Right atrium auricular region (tissue), 2 donors: ENCODE measurements at regions not wholly inside any gene's neighbourhood (a gene's known extent, or its start where the extent isn't known, plus 50 kb on each side); places are given as distances from the start of the nearest gene placed in this dataset.

Experiments
- DNase-seq: peaks from one replicate; pipeline ENCODE4 v3.0.0-alpha.2; 2019; ENCODE audit warnings: low spot score
- H3K27ac ChIP-seq, 2 donors: fragments of 200-600 bp; sonication (generic); 1 replicate in 1 of 2; 2 replicates in 1 of 2; pipeline ENCODE4 v1.5.1; 2016 to 2019
- H3K27me3 ChIP-seq, 2 donors: fragments of 200-600 bp; sonication (generic); one replicate each; pipeline versions ENCODE4 v1.5.1 to v1.6.0; 2017 to 2019
- H3K36me3 ChIP-seq: fragments of 200-600 bp; sonication (generic); one replicate; pipeline ENCODE4 v1.5.1; 2016
- H3K4me1 ChIP-seq, 2 donors: fragments of 200-600 bp; sonication (generic); one replicate each; pipeline versions ENCODE4 v1.5.1 to v1.6.0; 2017 to 2019
- H3K4me3 ChIP-seq, 2 donors: fragments of 200-600 bp; sonication (generic); 1 replicate in 1 of 2; 2 replicates in 1 of 2; pipeline ENCODE4 v1.5.1; 2017 to 2019; ENCODE audit warnings: mild to moderate bottlenecking in 1 of 2, moderate library complexity in 1 of 2
- H3K9me3 ChIP-seq, 2 donors: fragments of 200-600 bp; sonication (generic); one replicate each; pipeline ENCODE4 v1.5.1; 2019
- TF ChIP-seq, protein P1 (sequence below), 2 donors: fragments of 200-600 bp; sonication (generic); IDR thresholded peaks; one replicate each; pipeline ENCODE4 v1.5.1; 2019; ENCODE audit warnings: antibody characterized with exemption in 2 of 2

DNA sequence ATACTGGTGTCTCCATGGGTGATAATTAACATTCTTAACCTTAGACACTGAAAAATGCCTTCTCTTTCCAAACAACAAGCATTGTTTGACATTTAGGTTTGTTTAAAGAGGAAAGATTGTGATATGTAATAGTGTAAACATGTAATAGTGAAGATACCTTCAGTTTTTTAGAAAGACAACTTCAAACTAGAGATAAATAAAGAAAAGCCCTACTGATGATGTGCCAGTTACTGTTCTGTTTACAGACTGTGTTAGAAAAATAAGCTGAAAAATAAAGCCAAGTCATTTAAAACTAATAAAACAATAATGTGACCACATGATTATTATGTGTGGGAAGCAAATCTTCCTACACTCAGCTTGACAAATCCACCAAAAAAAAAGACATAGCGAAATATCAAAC lies 2035.3 kb upstream of the TENM3 start:
- no peak for DNase-seq
- Histone ChIP-seq H3K27ac (no peak overlapping the region), H3K4me1 (no peaks in the 10 kb centered on the region), H3K36me3 (no peaks in the 10 kb centered on the region), H3K27me3 (no peaks in the 10 kb centered on the region), H3K9me3 (no peaks in the 10 kb centered on the region), H3K4me3 (no peak overlapping the region)
- TF ChIP-seq, protein P1, sequence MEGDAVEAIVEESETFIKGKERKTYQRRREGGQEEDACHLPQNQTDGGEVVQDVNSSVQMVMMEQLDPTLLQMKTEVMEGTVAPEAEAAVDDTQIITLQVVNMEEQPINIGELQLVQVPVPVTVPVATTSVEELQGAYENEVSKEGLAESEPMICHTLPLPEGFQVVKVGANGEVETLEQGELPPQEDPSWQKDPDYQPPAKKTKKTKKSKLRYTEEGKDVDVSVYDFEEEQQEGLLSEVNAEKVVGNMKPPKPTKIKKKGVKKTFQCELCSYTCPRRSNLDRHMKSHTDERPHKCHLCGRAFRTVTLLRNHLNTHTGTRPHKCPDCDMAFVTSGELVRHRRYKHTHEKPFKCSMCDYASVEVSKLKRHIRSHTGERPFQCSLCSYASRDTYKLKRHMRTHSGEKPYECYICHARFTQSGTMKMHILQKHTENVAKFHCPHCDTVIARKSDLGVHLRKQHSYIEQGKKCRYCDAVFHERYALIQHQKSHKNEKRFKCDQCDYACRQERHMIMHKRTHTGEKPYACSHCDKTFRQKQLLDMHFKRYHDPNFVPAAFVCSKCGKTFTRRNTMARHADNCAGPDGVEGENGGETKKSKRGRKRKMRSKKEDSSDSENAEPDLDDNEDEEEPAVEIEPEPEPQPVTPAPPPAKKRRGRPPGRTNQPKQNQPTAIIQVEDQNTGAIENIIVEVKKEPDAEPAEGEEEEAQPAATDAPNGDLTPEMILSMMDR (IDR thresholded peaks at IDR 0.05): no peak

DNA sequence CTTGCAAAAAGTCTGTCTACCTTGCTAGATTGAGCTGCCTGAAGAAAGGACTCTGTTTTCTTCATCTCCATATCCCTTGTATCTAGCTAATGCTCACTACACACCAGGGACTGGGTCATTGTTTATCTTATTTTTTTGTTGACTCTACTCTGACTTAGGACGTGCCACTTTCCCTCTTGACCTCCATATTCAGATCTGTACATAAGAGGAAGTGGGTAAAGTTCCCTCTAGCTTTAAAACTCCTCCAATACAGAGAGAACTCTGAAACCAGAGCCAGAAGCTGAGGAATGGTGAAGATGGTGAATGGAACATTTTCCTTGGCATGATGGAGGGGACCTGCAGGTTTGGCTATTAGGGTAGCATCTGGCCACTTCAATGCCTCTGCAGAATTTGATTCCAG lies 2026.1 kb upstream of the TENM3 start:
- H3K9me3 ChIP-seq: no peaks in the 10 kb centered on the region
- H3K36me3 ChIP-seq: no peaks in the 10 kb centered on the region
- H3K27ac ChIP-seq: no peak overlapping the region
- TF ChIP-seq, protein P1 (IDR thresholded peaks at IDR 0.05): no peak
- no peak for DNase-seq
- H3K4me3 ChIP-seq: no peak overlapping the region
- no peaks in the 10 kb centered on the region for H3K4me1 ChIP-seq
- no peaks in the 10 kb centered on the region for H3K27me3 ChIP-seq

DNA sequence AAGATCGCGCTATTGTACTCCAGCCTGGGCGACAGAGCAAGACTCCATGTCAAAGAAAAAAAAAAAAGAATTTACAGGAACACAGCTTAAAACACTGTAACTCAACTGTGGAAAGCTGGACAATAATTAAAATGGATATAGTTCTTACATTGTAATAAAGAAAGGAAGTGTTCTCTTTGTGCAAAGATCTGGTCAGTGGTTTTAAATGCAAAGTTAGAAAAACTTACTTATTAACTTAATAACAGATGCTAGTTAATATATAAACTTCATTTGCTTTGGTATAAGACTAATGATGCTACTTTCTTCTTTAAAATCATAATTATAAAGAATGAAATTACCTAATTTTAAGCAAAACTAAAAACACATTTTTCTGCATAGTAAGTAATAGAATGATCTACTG lies 2024.1 kb upstream of the TENM3 start:
- no peak for DNase-seq
- TF ChIP-seq, protein P1 (IDR thresholded peaks at IDR 0.05): no peak
- Histone ChIP-seq H3K27me3 (no peaks in the 10 kb centered on the region), H3K4me3 (no peak overlapping the region), H3K36me3 (no peaks in the 10 kb centered on the region), H3K27ac (no peak overlapping the region), H3K9me3 (no peaks in the 10 kb centered on the region), H3K4me1 (no peaks in the 10 kb centered on the region)

DNA sequence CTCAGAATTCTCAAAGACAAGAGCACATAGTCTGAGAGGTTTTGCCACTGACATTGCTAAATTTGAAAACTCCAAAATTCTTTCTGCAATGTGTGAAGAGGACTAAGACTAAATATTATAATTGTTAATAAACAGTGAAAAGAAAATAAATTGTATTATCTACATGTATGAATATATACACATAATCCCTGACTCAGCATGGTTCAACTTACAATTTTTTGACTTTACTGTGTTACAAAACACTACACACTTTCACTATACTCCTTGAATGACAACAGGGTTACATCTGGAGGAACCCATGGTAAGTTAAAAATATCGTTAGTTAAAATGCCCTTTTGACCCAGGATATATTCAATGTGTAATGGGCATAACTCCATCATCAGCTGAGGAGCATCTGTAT lies 2017.2 kb upstream of the TENM3 start:
- no peaks in the 10 kb centered on the region for H3K36me3 ChIP-seq
- TF ChIP-seq, protein P1 (IDR thresholded peaks at IDR 0.05): no peak
- no peaks in the 10 kb centered on the region for H3K9me3 ChIP-seq
- no peak for DNase-seq
- no peaks in the 10 kb centered on the region for H3K4me1 ChIP-seq
- no peaks in the 10 kb centered on the region for H3K27me3 ChIP-seq
- H3K4me3 ChIP-seq: no peak overlapping the region
- H3K27ac ChIP-seq: no peak overlapping the region

DNA sequence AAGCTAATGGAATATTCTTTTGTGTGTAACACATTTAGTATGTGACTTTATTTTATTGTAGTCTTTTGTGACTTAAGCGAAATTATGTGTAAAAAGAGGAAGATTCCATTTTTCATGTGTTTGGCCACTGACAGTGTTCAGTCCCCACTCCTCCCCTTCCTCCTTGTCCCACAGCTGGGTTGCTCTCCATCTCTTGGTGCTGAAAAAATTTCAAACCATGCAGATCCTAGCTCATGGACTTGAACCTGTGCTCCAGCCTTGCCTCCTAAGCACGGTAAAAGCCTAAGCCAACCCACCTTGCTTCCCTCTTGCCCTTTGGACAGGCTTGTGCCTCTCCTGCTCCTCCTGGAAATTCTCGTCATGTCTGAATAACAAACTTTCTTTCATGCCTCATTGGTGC lies 2008.5 kb upstream of the TENM3 start:
- Histone ChIP-seq H3K36me3 (no peaks in the 10 kb centered on the region), H3K27me3 (no peaks in the 10 kb centered on the region), H3K4me1 (no peaks in the 10 kb centered on the region), H3K4me3 (no peak overlapping the region), H3K27ac (no peak overlapping the region), H3K9me3 (no peaks in the 10 kb centered on the region)
- DNase-seq: no peak
- TF ChIP-seq, protein P1 (IDR thresholded peaks at IDR 0.05): no peak

DNA sequence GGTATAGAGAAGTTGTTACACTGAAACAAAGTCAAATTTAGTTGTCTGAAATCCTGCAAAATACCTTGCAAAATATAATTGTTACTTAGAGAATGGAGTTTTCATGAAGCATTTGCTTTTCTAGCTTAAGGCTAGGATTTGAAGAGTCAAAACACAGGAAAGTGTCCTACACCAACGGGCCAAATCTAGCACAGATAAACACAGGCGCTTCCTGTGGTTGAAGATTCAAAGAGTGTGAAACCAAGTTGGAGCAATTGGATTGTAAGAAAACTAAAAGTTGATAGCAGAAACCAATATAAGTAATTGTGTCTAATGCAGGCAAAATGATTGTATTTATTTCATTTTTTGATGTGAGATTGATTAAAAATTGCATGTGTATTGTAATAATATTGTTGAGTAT lies 2002.5 kb upstream of the TENM3 start:
- no peak for DNase-seq
- H3K36me3 ChIP-seq: no peaks in the 10 kb centered on the region
- no peak overlapping the region for H3K4me3 ChIP-seq
- H3K27me3 ChIP-seq: no peaks in the 10 kb centered on the region
- no peaks in the 10 kb centered on the region for H3K9me3 ChIP-seq
- TF ChIP-seq, protein P1 (IDR thresholded peaks at IDR 0.05): no peak
- H3K27ac ChIP-seq: no peak overlapping the region
- no peaks in the 10 kb centered on the region for H3K4me1 ChIP-seq
